GM21717 (cell line): ENCODE measurements at regions not wholly inside any gene's neighbourhood (a gene's known extent, or its start where the extent isn't known, plus 50 kb on each side); places are given as distances from the start of the nearest gene placed in this dataset.
A peak's percentile ranks its signal among the peaks of the same experiment; 100 is the strongest.
"Not testable (repeated sequence)": the region's sequence is repeated elsewhere in the genome, so short reads cannot be mapped to it uniquely, and the experiment has no call there.

Experiments
- ATAC-seq: cut with Tn5 transposase; IDR thresholded peaks from one replicate; pipeline ENCODE4 v1.9.1; 2021; ENCODE audit warnings: mild to moderate bottlenecking, moderate library complexity; ENCODE audit not compliant: unreplicated experiment

DNA sequence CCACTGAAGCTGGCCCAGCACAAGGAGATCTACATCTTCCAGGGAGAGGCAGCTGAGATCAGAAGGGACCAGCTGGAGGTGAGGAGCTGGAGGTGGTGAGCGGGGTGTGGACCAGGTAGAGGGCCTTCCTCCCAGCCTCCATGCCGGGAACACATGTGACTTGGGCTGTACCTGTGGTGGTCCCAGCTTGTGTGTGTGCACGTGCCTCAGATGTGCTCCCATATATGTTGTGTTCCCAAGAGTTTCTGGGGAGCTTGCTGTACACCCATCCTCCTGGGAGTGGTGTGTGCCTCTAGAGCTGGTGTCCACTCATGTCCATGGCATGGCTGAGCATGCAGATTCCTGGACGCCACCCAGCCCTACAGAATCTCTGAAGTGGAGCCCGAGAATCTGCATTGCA, 183.7 kb upstream of the AKAP13 start:
- ATAC-seq: not testable (repeated sequence)

GRCh38 chr15:85197582-85197981, 182.8 kb upstream of the AKAP13 start:
- not testable (repeated sequence) for ATAC-seq

DNA sequence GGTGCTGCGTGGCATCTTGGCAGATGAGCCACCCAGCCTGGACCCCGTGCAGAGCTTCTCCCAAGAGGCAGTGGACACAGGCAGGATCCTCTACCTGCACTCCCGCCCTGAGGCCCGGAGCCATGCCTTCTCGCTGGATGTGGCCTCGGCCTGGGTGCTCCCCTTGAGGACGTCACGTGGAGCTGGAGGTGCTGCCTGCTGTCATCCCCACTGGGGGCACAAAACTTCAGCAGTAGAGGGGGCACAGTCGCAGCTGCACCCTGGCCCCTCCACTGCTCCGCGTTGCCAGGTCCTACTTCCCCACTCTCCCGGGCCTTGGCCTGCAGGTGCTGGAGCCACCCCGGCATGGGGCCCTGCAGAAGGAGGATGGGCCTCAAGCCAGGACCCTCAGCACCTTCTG, 182.0 kb upstream of the AKAP13 start:
- ATAC-seq: not testable (repeated sequence)

- peak; percentile 76 for ATAC-seq
These were observed 180.2 kb upstream of the AKAP13 start for GRCh38 chr15:85200215-85200614.

DNA sequence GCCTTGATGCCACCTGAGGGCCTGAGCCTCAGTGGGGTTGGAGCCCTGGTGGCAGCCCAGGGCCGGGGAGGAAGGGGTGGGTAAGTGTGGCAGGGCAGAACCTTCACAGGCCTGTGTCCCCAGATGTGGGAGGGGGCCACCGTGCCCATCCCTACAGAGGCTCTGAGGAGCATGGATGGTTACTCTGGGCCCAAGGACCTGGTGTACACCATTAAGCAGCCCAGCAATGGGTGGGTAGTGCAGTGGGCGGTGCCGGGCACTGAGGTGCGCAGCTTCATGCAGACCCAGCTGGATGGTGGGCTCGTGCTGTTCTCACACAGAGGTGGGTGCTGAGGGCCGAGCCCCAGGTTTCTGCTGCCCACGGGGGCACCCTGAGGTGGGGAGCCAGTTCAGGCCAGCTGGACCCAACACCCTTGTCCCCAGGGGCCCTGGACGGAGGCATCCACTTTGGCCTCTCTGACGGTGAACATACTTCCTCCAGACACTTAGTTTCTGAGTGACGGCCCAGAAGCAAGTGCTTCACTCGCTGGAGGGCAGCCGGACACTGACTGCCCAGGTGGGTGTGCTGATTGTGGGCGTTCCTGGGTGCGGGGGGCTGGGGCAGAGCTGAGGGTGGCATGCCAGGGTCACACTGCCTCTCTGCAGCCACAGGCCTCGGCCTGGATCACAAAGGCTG, 179.1 kb upstream of the AKAP13 start:
- ATAC-seq: not testable (repeated sequence)

- not testable (repeated sequence) for ATAC-seq
These were observed 175.9 kb upstream of the AKAP13 start for GRCh38 chr15:85204481-85204880.

DNA sequence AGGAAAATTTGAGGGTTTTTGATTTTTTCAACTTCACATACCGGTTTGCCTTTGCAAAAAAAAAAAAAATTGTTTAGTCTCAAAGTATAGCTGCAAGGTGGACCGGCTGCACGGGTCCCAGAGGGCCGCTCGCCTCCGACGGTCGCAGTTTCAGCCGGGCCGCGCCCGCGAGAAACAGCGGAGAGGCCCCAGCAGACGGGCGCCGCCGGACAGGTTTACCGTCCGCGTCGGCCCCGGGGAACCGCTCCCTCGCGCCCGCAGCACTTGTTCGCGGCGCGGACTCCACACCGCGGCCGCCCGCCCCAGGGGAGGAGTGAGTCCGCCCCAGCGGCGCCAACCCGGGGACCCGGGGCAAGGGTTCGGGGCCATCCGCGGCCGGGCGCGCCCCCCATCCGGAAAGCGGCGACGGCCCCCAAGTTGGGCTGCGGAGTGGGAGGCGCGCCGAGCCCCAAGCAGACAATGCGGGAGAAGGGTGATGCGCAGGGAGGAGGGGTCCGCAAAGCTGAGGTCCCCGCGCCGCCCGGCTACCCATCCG, 146.5 kb upstream of the AKAP13 start:
- not testable (repeated sequence) for ATAC-seq

DNA sequence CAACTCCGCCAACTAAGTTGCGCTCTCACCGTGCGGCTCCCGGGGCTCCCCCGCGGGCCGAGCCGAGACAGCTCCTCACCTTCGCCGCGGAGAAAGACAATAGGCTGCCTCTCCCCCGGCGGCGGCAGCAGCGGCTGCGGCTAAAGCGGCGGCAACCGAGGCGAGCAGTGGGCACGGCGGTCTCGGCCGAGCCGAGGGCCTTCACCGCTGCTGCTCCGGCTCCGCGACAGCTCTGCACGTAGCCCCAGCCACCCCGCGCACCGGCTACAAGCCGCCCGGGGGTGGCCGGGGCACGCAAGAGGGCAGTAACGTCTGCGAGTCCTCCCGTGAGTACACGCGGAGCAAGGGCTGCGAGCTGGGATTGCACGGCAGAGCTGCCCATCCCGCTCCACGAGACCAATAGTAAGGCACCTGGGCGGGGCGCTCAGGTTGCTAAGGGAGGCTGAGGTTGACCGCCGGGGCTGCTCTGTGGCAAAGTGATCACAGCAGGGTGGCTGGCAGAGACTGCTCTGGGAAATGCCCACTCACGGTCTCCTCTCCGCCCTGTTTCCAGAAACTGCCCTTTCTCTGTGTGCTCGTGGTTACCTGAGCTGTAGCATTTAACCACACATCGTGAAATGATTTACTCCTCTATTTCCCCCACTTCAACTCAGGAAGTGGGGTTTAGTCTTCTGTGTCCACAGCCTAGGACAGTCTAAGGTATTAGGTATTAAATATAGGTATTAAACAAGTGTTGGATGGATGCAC, 145.8 kb upstream of the AKAP13 start:
- ATAC-seq: not testable (repeated sequence)

DNA sequence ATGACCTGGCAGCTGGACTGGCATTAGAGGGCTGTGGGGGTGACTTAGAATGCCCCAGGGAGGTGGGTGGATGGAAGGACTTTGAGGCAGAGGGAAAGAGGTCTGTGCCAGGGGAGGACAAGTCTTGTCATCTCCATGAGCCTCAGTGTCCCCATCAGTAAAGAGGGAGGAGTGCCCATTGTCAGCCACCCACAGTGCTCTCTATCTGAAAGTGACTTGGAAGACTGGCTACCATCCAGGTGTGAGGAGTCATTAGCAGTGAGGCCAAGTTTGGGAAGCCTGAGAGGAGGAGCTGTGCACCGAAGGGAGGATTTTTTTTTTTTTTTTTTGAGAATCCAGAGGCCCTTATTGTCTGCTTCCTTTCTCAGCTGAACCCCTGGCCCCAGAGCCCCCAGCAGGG, 136.3 kb upstream of the AKAP13 start:
- not testable (repeated sequence) for ATAC-seq

GRCh38 chr15:85250938-85251542, 129.4 kb upstream of the AKAP13 start:
- not testable (repeated sequence) for ATAC-seq

GRCh38 chr15:85253196-85253915, 127.0 kb upstream of the AKAP13 start:
- peak; percentile 71 for ATAC-seq

- not testable (repeated sequence) for ATAC-seq
These were observed 125.4 kb upstream of the AKAP13 start for GRCh38 chr15:85254961-85255360.

- ATAC-seq: not testable (repeated sequence)
These were observed 124.9 kb upstream of the AKAP13 start for GRCh38 chr15:85255502-85255901.

GRCh38 chr15:85256009-85256997, 124.1 kb upstream of the AKAP13 start:
- ATAC-seq: not testable (repeated sequence)

DNA sequence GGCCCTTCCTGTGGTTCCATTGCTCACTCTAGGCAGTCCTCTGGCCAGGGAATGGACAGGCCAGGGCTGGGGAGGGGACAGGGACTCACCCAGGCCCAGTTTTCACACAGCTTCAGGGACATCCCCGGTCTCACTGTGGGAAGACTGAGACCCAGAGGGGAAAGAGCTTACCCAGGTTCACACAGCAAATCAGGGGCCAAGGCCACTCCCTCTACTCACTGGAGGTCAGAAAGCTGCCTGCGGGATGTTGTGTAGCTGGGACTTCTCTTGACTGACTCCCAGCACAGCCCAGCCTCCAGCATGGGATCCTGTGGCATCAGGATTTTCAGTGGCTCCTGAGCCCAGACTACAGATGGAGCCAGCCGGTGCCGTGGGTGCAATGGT, 122.3 kb upstream of the AKAP13 start:
- ATAC-seq: not testable (repeated sequence)

- ATAC-seq: not testable (repeated sequence)
These were observed 121.7 kb upstream of the AKAP13 start for GRCh38 chr15:85258559-85259209.

- ATAC-seq: not testable (repeated sequence)
These were observed 119.9 kb upstream of the AKAP13 start for GRCh38 chr15:85260526-85260925.

DNA sequence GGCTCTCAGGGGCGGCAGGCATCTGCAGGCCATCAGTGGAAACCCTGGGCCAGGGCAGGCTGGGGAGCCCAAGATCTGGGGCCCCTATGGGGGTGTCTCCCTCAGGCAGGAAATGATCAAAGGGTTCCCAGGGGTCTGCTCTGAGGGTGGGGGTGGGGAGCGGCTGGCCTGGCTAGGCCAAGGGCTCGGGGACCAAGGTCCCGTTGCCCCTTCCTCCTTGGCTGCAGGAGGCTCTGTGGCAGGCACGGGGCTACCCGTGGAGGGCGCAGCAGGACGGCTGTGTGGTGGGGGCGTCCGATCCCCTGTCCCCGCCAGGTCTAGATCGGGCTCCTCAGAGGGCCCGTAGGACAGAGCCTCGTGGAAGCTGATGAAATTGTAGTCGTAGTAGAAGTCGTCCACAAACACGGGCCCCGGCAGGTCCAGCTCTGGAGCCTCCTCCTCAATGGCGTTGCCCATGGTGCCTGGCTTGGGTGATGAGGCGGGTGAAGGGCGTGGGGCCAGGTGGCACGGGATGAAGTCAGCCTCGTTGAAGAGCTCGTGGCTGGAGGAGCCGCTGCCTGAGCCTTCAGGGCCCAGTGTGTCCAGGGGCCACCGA, 117.8 kb upstream of the AKAP13 start:
- ATAC-seq: not testable (repeated sequence)
